ENCODE measurements at regions not wholly inside any gene's neighbourhood (a gene's known extent, or its start where the extent isn't known, plus 50 kb on each side); places are given as distances from the start of the nearest gene placed in this dataset.

GRCh38 chr5:145473042-145473642 is 362.0 kb downstream of the PRELID2 start:
- FAIRE-seq, result no peak
- dilution Hi-C loops (cut with MboI; ENCODE audit: extremely low pct_ligation_motif_present, low sequenced_read_pairs), result no loop called here
- Histone ChIP-seq H3K79me2 (ENCODE audit: control insufficient read depth, insufficient read depth, low read length) (no peaks in the 10 kb centered on the region), H3K9me1 (ENCODE audit: control insufficient read depth, extremely low read depth, insufficient read depth, low read length) (no peaks in the 10 kb centered on the region), H3K4me2 (ENCODE audit: control insufficient read depth, extremely low read depth, insufficient read depth, low read depth, low read length) (no peak overlapping the region), H3K9me3 (ENCODE audit: control insufficient read depth, low read depth, low read length) (no peaks in the 10 kb centered on the region), H2AFZ (ENCODE audit: control insufficient read depth, low read length) (no peak overlapping the region), H3K36me3 (ENCODE audit: control insufficient read depth in 2 of 2, extremely low read depth in 1 of 2, insufficient read depth in 2 of 2, low read length in 2 of 2) (no peaks in the 10 kb centered on the region), H3K27ac (ENCODE audit: control insufficient read depth, insufficient read depth, low read length) (no peak overlapping the region), H4K20me1 (ENCODE audit: control insufficient read depth, extremely low read depth, insufficient read depth, low read length) (no peaks in the 10 kb centered on the region), H3K4me3 (ENCODE audit: control insufficient read depth in 2 of 3, extremely low read depth in 1 of 3, insufficient read depth in 2 of 3, low read depth in 1 of 3, low read length in 3 of 3) (no peak overlapping the region), H3K27me3 (ENCODE audit: control insufficient read depth, extremely low read depth, insufficient read depth, low read length) (no peaks in the 10 kb centered on the region), H3K9ac (ENCODE audit: control insufficient read depth, extremely low read depth, insufficient read depth, low read length) (no peak overlapping the region), H3K4me1 (ENCODE audit: control insufficient read depth, extremely low read depth, insufficient read depth, low read length) (no peaks in the 10 kb centered on the region)
- no peak for DNase-seq (ENCODE audit: low read depth, low spot score)
- TF ChIP-seq CTCF (optimal IDR thresholded peaks at IDR 0.05 in 1 of 3, IDR thresholded peaks at IDR 0.05 in 1 of 3, conservative IDR thresholded peaks at IDR 0.05 in 1 of 3; ENCODE audit: extremely low read depth in 1 of 3, insufficient read depth in 2 of 3, low read length in 3 of 3) (no peak), EZH2 (IDR thresholded peaks at IDR 0.05; ENCODE audit: low read length) (no peak)

GRCh38 chr5:145471831-145472612 is 363.1 kb downstream of the PRELID2 start:
- Histone ChIP-seq H3K36me3 (ENCODE audit: control insufficient read depth in 2 of 2, extremely low read depth in 1 of 2, insufficient read depth in 2 of 2, low read length in 2 of 2) (no peaks in the 10 kb centered on the region), H3K27me3 (ENCODE audit: control insufficient read depth, extremely low read depth, insufficient read depth, low read length) (no peaks in the 10 kb centered on the region), H4K20me1 (ENCODE audit: control insufficient read depth, extremely low read depth, insufficient read depth, low read length) (no peaks in the 10 kb centered on the region), H3K9me3 (ENCODE audit: control insufficient read depth, low read depth, low read length) (no peaks in the 10 kb centered on the region), H3K4me1 (ENCODE audit: control insufficient read depth, extremely low read depth, insufficient read depth, low read length) (no peaks in the 10 kb centered on the region), H3K9me1 (ENCODE audit: control insufficient read depth, extremely low read depth, insufficient read depth, low read length) (no peaks in the 10 kb centered on the region), H3K27ac (ENCODE audit: control insufficient read depth, insufficient read depth, low read length) (no peak overlapping the region), H3K4me2 (ENCODE audit: control insufficient read depth, extremely low read depth, insufficient read depth, low read depth, low read length) (no peak overlapping the region), H3K9ac (ENCODE audit: control insufficient read depth, extremely low read depth, insufficient read depth, low read length) (no peak overlapping the region), H3K4me3 (ENCODE audit: control insufficient read depth in 2 of 3, extremely low read depth in 1 of 3, insufficient read depth in 2 of 3, low read depth in 1 of 3, low read length in 3 of 3) (no peak overlapping the region), H3K79me2 (ENCODE audit: control insufficient read depth, insufficient read depth, low read length) (no peaks in the 10 kb centered on the region), H2AFZ (ENCODE audit: control insufficient read depth, low read length) (no peak overlapping the region)
- DNase-seq (ENCODE audit: low read depth, low spot score) (no peak), FAIRE-seq (no peak)
- TF ChIP-seq CTCF (optimal IDR thresholded peaks at IDR 0.05 in 1 of 3, IDR thresholded peaks at IDR 0.05 in 1 of 3, conservative IDR thresholded peaks at IDR 0.05 in 1 of 3; ENCODE audit: extremely low read depth in 1 of 3, insufficient read depth in 2 of 3, low read length in 3 of 3), result no peak
- no peak for TF ChIP-seq EZH2 (IDR thresholded peaks at IDR 0.05; ENCODE audit: low read length)
- dilution Hi-C loops (cut with MboI; ENCODE audit: extremely low pct_ligation_motif_present, low sequenced_read_pairs), result no loop called here

Data from keratinocyte (primary cell).